ENCODE measurements at regions not wholly inside any gene's neighbourhood (a gene's known extent, or its start where the extent isn't known, plus 50 kb on each side); places are given as distances from the start of the nearest gene placed in this dataset.

- H3K4me3 ChIP-seq = no peak overlapping the region
- in situ Hi-C loops (cut with MboI; ENCODE audit: low sequenced_read_pairs) = no loop called here
- no peaks in the 10 kb centered on the region for H3K9me3 ChIP-seq
- H3K4me1 ChIP-seq = no peaks in the 10 kb centered on the region
- DNase-seq (ENCODE audit: low spot score in 2 of 2) = peak in 1 of 2 experiments; percentile 30
- H3K36me3 ChIP-seq (replicated peaks) = no peaks in the 10 kb centered on the region
- H3K27me3 ChIP-seq (ENCODE audit: low read depth) = no peaks in the 10 kb centered on the region
These were observed 1349.1 kb downstream of the TMEM121 start for GRCh38 chr14:106875503-106875902.

DNA sequence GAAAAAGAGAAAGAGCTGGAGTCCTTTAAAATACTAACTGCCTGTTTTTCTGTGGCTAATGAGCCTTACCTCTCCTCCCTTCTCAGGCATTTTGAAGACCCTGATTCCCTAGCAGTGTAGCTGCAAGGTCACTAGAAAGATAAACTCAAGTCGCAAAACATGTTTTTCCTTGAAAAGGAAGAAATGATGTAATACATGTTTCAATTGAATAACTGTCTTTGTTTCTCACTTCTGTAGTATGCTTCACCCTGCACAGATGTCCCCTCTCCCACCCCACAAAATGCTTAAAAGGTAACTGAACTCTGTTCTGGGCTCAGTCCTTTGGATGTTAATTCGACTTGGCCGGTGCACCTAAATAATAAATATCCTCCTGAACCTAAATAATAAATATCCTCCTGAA lies 1350.3 kb downstream of the TMEM121 start:
- no peaks in the 10 kb centered on the region for H3K4me1 ChIP-seq

GRCh38 chr14:106877517-106877916 lies 1351.1 kb downstream of the TMEM121 start:
- no peak for DNase-seq (ENCODE audit: low spot score in 2 of 2)
- Histone ChIP-seq H3K9me3 (no peaks in the 10 kb centered on the region), H3K4me1 (no peaks in the 10 kb centered on the region), H3K36me3 (replicated peaks) (no peaks in the 10 kb centered on the region), H3K27me3 (ENCODE audit: low read depth) (no peaks in the 10 kb centered on the region), H3K4me3 (no peak overlapping the region)
- in situ Hi-C loops (cut with MboI; ENCODE audit: low sequenced_read_pairs) = no loop called here

More for the DNA sequence above, 1350.3 kb downstream of the TMEM121 start:
- Histone ChIP-seq H3K4me3 (no peak overlapping the region), H3K27me3 (ENCODE audit: low read depth) (no peaks in the 10 kb centered on the region), H3K9me3 (no peaks in the 10 kb centered on the region), H3K36me3 (replicated peaks) (no peaks in the 10 kb centered on the region)
- in situ Hi-C loops (cut with MboI; ENCODE audit: low sequenced_read_pairs) = no loop called here
- no peak for DNase-seq (ENCODE audit: low spot score in 2 of 2)

- Histone ChIP-seq H3K36me3 (replicated peaks) (no peaks in the 10 kb centered on the region), H3K4me3 (no peak overlapping the region), H3K9me3 (no peaks in the 10 kb centered on the region), H3K4me1 (no peaks in the 10 kb centered on the region), H3K27me3 (ENCODE audit: low read depth) (no peaks in the 10 kb centered on the region)
- DNase-seq (ENCODE audit: low spot score in 2 of 2) = peak in 1 of 2 experiments; percentile 60
- in situ Hi-C loops (cut with MboI; ENCODE audit: low sequenced_read_pairs) = no loop called here
These were observed 1352.9 kb downstream of the TMEM121 start for GRCh38 chr14:106879241-106879640.

- peak in 1 of 2 experiments; percentile 44 for DNase-seq (ENCODE audit: low spot score in 2 of 2)
These were observed 1356.9 kb downstream of the TMEM121 start for GRCh38 chr14:106883218-106883692.

More at GRCh38 chr14:106883218-106883692, 1356.9 kb downstream of the TMEM121 start:
- in situ Hi-C loops (cut with MboI; ENCODE audit: low sequenced_read_pairs) = no loop called here
- no peaks in the 10 kb centered on the region for H3K4me1 ChIP-seq
- no peaks in the 10 kb centered on the region for H3K9me3 ChIP-seq
- H3K27me3 ChIP-seq (ENCODE audit: low read depth) = no peaks in the 10 kb centered on the region
- H3K4me3 ChIP-seq = no peak overlapping the region
- H3K36me3 ChIP-seq (replicated peaks) = no peaks in the 10 kb centered on the region

Measured in HAP-1 (cell line).